HG03521 (cell line): ENCODE measurements at regions not wholly inside any gene's neighbourhood (a gene's known extent, or its start where the extent isn't known, plus 50 kb on each side); places are given as distances from the start of the nearest gene placed in this dataset.

Experiments
- ATAC-seq: cut with Tn5 transposase; IDR thresholded peaks from one replicate; pipeline ENCODE4 v1.9.1; 2021; ENCODE audit warnings: mild to moderate bottlenecking, moderate library complexity; ENCODE audit not compliant: unreplicated experiment

DNA sequence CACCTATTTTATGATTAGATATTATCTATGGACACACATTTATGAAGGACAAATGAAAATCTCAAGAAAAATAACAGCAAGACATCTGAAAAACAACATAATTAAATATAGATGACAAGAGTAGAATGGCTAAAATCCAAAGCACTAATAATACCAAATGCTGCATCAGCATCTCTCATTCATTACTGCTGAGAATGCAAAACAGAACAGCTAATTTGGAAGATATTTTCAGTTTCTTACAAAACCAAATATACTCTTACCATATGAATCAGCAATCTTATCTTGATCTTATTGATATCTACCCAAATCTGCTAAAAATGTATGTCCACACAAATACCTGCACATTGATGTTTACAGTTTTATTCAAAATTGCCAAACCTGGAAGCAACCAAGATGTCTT is 829.1 kb upstream of the MIR17HG start:
- ATAC-seq: no peak

GRCh38 chr13:90519157-90519556 is 828.3 kb upstream of the MIR17HG start:
- ATAC-seq: no peak

GRCh38 chr13:90526711-90527110 is 820.8 kb upstream of the MIR17HG start:
- ATAC-seq: no peak

GRCh38 chr13:90531744-90532143 is 815.7 kb upstream of the MIR17HG start:
- ATAC-seq: no peak

GRCh38 chr13:90532861-90533492 is 814.5 kb upstream of the MIR17HG start:
- no peak for ATAC-seq

GRCh38 chr13:90533866-90534265 is 813.6 kb upstream of the MIR17HG start:
- ATAC-seq: no peak

GRCh38 chr13:90534617-90535370 is 812.7 kb upstream of the MIR17HG start:
- no peak for ATAC-seq

- no peak for ATAC-seq
Measured at GRCh38 chr13:90535421-90535820, 812.1 kb upstream of the MIR17HG start.

- no peak for ATAC-seq
Measured at GRCh38 chr13:90538063-90538462, 809.4 kb upstream of the MIR17HG start.

DNA sequence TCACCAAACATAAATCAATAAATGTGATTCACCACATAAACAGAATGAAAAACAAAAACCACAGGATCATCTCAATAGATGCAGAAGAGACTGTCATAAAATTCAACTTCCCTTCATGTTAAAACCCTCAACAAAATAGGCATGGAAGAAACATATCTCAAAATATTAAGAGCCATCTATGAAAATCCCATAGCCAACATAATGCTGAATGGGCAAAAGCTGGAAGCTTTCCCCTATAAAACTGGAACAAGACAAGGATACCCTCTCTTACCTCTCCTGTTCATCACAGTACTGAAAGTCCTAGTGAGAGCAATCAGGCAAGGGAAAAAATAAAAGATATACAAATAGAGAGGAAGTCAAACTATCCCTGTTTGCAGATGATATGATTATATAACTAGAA is 806.1 kb upstream of the MIR17HG start:
- ATAC-seq: no peak

GRCh38 chr13:90542959-90543505 is 804.5 kb upstream of the MIR17HG start:
- ATAC-seq: no peak

- no peak for ATAC-seq
Measured at GRCh38 chr13:90545070-90545840, 802.2 kb upstream of the MIR17HG start.

- no peak for ATAC-seq
Measured at GRCh38 chr13:90547272-90547790, 800.2 kb upstream of the MIR17HG start.

DNA sequence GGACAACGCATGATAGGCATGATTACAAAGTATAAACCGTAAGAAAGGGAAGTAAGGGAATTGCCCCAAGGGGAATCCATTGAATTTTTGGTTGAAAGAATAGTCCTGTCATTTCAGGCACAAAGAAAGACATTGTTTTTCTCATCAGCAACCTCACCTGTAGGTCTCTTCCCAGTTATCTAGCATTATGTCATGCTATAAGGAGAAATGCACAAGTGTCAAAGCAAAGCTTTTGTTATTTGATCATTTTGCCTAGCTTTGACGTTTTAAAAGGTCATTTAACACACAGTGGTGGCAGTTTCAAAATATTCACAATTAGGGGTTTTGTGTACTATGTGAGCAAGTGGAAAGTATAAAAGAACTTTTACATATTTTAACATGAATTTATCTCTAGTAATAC is 796.2 kb upstream of the MIR17HG start:
- ATAC-seq: no peak

- no peak for ATAC-seq
Measured at GRCh38 chr13:90552702-90553101, 794.8 kb upstream of the MIR17HG start.

- no peak for ATAC-seq
Measured at GRCh38 chr13:90553159-90553558, 794.3 kb upstream of the MIR17HG start.

DNA sequence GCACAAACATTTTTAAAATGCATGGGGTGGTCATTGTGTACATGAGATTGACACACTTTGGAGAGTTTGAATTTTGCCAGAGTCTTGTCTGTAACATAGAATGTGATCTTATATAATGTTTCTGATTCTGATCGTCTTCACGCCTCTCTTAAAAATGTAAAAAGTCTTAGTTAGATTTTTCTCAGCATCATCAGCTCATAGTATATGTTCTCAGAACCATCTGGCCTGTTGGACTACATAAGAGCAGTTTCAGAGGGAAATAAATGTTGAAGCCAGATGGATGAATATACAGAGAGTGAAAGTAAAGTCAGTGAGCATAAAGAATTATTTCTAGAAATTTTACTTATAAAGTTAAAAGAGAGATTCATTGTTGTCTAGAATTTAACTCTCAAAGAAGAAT is 789.9 kb upstream of the MIR17HG start:
- no peak for ATAC-seq

DNA sequence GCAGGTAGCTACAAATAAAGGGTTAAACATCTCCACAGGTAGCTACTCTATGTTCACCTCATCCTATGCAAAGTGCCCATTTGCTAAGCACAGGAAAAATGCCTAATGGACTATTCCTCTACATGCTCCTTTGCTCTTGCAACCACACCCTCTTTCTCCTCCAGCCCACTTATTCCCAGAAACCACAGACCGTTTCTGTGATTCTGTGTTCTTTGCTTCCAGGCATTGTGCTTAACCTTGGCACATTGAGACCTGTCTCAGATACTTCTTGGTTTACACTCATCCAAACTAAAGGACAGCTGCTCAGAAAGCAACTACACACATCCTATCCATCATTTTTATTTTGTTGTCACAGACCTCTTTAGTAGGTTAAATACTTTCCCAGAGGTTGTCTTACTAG is 785.0 kb upstream of the MIR17HG start:
- ATAC-seq: no peak

GRCh38 chr13:90564096-90564495 is 783.4 kb upstream of the MIR17HG start:
- ATAC-seq: no peak

DNA sequence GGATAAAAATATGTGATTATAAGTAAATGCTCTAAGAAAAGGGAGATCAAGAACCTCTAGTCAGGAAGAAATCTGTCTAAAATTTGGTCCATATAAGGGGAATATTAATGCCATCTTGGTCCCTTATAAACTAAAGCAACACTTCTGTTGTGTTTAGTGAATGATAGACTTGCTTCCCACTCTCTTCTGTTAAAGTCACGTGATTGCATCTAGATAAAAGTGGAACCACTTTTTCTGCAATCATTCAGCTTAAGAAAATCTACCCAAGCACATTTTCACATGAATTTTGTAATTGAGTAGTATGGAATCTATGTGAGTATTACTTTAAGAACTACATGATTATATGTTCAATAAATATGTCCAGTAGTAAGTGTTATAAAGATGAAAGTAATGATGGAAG is 782.9 kb upstream of the MIR17HG start:
- ATAC-seq: no peak

DNA sequence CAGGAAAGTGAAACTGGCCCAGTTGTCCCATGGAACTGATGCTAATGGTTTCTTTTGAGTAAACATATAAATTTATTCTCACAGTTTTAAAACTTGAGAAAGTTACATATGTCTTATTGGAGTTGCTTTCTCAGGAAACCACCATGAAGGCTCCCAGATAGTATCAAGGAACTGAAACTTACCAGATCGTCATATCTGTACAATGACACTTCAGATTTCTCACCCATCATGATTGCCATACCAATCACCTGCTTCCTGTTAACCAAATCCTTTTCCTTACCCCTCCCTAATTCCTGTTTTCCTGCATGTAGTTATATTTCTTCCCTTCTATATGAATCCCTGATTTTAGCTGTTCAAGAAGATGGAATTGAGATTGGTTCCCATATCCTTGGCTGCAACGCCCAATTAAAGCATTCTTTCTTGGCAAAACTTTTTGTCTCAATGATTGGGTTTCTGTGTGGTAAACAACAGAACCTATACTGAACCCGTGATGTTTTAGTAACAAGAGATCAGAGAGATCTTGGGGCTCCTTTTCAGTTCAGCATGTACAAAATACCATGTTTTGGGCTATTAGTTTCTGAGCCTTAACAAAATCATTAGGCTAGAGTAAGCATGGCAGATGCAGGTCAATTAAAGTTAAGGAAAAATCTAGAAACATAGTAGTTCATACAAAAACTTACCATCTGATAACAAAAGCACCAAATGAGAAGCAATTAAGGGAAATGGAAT is 781.3 kb upstream of the MIR17HG start:
- ATAC-seq: no peak
